Heart left ventricle (tissue), 16 donors: ENCODE measurements at regions not wholly inside any gene's neighbourhood (a gene's known extent, or its start where the extent isn't known, plus 50 kb on each side); places are given as distances from the start of the nearest gene placed in this dataset.

ENCODE experiments used
- ATAC-seq, 4 donors: fragments of 200-7000 bp; cut with Tn5 transposase; one replicate each; pipeline ENCODE4 v1.9.1; 2020 to 2022; ENCODE audit warnings: moderate library complexity in 4 of 4, mild to moderate bottlenecking in 3 of 4, moderate number of reproducible peaks in 1 of 4
- DNase-seq, 5 donors: peaks; one replicate each; pipeline ENCODE4 v3.0.0-alpha.2; 2020
- H3K27ac ChIP-seq, 12 donors: fragments of 200-600 bp; sonication (generic) in 4 of 12; one replicate each; pipeline versions ENCODE4 v1.5.0 to v1.8.0; 2016 to 2022; ENCODE audit warnings: mild to moderate bottlenecking in 2 of 12
- H3K27me3 ChIP-seq, 9 donors: fragments of 200-600 bp; sonication (generic) in 2 of 9; one replicate each; pipeline versions ENCODE4 v1.5.1 to v1.8.0; 2016 to 2022; ENCODE audit warnings: mild to moderate bottlenecking in 3 of 9
- H3K36me3 ChIP-seq, 9 donors: fragments of 200-600 bp; sonication (generic) in 2 of 9; one replicate each; pipeline versions ENCODE4 v1.5.0 to v1.8.0; 2018 to 2022; ENCODE audit warnings: mild to moderate bottlenecking in 2 of 9
- H3K4me1 ChIP-seq, 12 donors: fragments of 200-600 bp; sonication (generic) in 4 of 12; one replicate each; pipeline versions ENCODE4 v1.5.0 to v1.8.0; 2016 to 2022; ENCODE audit warnings: mild to moderate bottlenecking in 3 of 12
- H3K4me3 ChIP-seq, 12 donors: fragments of 200-600 bp; sonication (generic) in 4 of 12; one replicate each; pipeline versions ENCODE4 v1.5.0 to v1.8.0; 2017 to 2022; ENCODE audit warnings: mild to moderate bottlenecking in 9 of 12, moderate library complexity in 4 of 12
- H3K9me3 ChIP-seq, 12 donors: fragments of 200-600 bp; sonication (generic) in 4 of 12; one replicate each; pipeline versions ENCODE4 v1.5.0 to v1.8.0; 2016 to 2022; ENCODE audit warnings: mild to moderate bottlenecking in 1 of 12
- POLR2A ChIP-seq, 2 donors: fragments of 450-650 bp; IDR thresholded peaks; one replicate each; pipeline ENCODE4 v1.6.1; 2017; ENCODE audit warnings: antibody characterized with exemption in 2 of 2, mild to moderate bottlenecking in 2 of 2, moderate library complexity in 2 of 2
- WGBS, 4 donors: extraction: QIAGEN DNeasy Blood & Tissue Kit in 2 of 4; methylation state at CpG; one replicate each; pipeline versions ENCODE4 v1.1.5 to v1.1.7; 2013 to 2018; 5-methylcytosine and 5-hydroxymethylcytosine counted together
- intact Hi-C, 10 donors: fragments of 100-400 bp; cut with DNase I; formaldehyde crosslinking; loops; one replicate each; pipeline versions ENCODE4 v1.11.1 to v1.14.2; 2022
- TF ChIP-seq, protein P1 (sequence below), 12 donors: fragments of 200-600 bp; sonication (generic) in 4 of 12; IDR thresholded peaks; one replicate each; pipeline versions ENCODE4 v1.5.0 to v1.8.0; 2018 to 2022; ENCODE audit warnings: antibody characterized with exemption in 12 of 12, mild to moderate bottlenecking in 5 of 12
- donor health status: ischemic (EF 13 %, LVEDD 7.1; RV severe dilation, severe dysfunction).
- donor health status: healthy with polysubstance abuse.
- donor health status: DM: no; HTN: yes; CAD: no.
- donor health status: DM: no; HTN: no; CAD: no.
- donor health status: ischemic (EF 25% LVEDD 6.9; RV normal size, moderate dysfunction).
- donor health status: ischemic (EF 25% LVEDD 5.7; RV mildly dilated, moderate dysfunction).
- donor health status: healthy.
- donor health status: DM: yes; HTN: yes; CAD: no.
- donor health status: ischemic (EF 35%, LVEDD 5.7; RV mildly dilated, moderate dysfunction).
- donor health status: nonischemic (EF 11% LVEDD 7.7; RV severe dilation, severe dysfunction).
- donor health status: DM: yes; HTN: yes; CAD: no.
- donor health status: PGD.
- donor health status: ischemic (EF 29% LVEDD 5.4; RV normal size, mild dysfunction).
- donor health status: nonischemic (EF 23%, LVEDD 6.1; RV moderate dilation, normal function).

DNA sequence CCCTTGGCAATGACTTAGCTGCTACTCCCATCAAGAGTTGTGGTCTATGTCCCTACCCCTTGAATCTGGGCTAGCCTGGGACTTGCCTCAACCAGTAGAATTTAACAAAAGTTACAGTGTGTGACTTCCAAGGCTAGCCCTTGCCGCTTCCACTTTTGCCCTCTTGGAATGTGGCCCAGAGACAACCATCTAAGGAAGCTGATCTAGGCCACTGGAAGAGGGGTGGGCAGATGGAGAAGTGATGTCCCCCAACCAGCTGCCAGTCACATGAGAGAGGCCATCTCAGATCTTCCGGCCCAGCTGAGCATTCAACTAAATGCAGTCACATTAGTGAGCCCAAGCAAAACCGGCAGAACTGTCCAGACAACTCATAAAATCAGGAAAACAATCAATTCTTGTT is 115.1 kb downstream of the TOMM20 start:
- H3K27ac ChIP-seq = peak overlapping the region in 1 of 12 donors; percentile 92
- 87 to 94% (median 92%) methylated on average over 3 of the region's 3 CpGs for WGBS, 4 donors
- DNase-seq = peak in 3 of 5 donors; percentile 40 to 45 (median 42)
- TF ChIP-seq, protein P1, sequence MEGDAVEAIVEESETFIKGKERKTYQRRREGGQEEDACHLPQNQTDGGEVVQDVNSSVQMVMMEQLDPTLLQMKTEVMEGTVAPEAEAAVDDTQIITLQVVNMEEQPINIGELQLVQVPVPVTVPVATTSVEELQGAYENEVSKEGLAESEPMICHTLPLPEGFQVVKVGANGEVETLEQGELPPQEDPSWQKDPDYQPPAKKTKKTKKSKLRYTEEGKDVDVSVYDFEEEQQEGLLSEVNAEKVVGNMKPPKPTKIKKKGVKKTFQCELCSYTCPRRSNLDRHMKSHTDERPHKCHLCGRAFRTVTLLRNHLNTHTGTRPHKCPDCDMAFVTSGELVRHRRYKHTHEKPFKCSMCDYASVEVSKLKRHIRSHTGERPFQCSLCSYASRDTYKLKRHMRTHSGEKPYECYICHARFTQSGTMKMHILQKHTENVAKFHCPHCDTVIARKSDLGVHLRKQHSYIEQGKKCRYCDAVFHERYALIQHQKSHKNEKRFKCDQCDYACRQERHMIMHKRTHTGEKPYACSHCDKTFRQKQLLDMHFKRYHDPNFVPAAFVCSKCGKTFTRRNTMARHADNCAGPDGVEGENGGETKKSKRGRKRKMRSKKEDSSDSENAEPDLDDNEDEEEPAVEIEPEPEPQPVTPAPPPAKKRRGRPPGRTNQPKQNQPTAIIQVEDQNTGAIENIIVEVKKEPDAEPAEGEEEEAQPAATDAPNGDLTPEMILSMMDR (IDR thresholded peaks at IDR 0.05) = no peak
- no peak for TF ChIP-seq POLR2A (IDR thresholded peaks at IDR 0.05)
- peak in 1 of 4 donors; percentile 32 for ATAC-seq
- peaks cover 0 to 5% (median 0%) of the 10 kb centered on the region in 12 donors for H3K9me3 ChIP-seq
- no peak overlapping the region for H3K4me3 ChIP-seq
- H3K36me3 ChIP-seq = no peaks in the 10 kb centered on the region
- no peaks in the 10 kb centered on the region for H3K27me3 ChIP-seq
- intact Hi-C loops = loop anchor here in 1 of 10 donors (5.0 kb wide), 1 partner anchor 34 kb away; no protein-coding TSS in a partner anchor
- peaks cover 0 to 58% (median 13%) of the 10 kb centered on the region in 12 donors for H3K4me1 ChIP-seq

DNA sequence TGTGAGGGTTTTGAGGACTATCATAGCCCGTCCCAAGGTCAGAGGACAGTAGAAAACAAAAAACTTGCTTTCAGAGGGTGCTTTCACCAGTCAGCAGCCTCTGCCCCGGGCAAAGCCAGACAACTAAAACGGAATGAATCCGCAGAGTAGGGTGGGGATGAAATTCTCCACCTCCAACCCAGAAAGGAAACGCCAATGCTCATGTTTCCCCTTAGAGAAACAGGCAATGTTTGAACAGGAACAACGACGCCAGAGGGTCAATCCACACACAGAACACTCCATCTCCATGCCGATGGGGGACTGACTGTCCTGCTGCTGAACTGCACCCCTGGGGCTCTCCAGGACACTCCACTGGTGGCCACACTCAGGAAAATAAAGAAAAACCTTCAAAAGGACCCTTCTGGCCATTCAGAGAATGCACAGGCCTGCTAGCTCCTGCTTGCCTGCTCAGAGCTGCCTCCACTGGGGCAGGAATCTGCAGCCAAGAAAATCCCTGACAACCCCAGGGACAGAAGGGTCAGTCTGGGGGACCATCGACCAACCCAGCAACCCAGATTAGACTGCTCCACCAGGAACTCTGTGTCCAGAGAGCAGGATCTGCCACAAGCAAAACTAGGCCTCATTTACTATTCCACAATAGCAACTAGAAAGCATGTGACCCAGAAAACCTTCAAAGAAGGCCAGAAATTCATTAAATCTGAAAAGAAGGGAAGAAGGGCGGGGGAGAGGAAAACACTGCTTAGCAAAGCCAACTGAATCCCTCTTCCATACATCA is 116.0 kb downstream of the TOMM20 start:
- DNase-seq = no peak

DNA sequence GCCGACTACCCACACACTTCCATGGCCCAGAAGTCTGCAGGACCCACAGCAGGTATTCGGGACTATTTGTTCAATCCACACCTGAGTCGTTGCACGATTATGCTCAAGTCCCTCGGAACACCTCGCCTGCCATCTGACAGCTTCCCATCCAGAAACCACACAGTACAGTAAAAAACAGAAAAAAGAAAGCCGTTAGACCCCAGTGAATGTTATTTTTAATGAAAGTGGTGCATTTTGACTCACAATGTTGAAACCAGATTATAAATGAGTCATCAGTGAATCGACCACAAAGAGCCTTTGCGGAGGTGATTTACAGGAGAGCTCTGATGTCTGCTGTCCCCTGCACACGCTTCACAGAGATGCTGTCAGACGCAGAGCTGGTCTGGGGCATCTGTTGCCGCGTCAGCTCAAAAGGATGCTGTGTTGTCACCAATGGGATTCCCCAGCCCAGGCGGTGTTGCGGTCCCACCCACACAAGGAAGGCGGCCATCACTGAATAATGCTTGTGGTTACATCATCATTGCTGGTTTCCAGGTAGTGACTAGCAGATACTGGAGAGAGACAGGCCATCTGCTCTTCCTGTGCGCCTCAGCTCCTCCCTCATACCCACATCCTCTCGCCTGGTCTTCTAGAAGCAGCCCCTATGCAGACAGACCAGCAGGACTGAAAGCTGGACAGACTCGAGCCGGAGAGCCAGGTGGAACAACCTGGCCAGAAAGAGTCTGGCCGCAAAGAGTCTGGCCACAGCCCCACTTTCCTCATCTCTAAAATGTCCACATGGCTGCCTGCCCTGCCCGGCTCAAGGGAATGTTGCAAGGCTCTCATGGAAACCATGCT is 116.8 kb downstream of the TOMM20 start:
- DNase-seq (peak; percentile 68 to 85 (median 74)), ATAC-seq (peak; percentile 51 to 93 (median 88))
- H3K27ac ChIP-seq = peak overlapping the region in 11 of 12 donors; percentile 32 to 92 (median 56)
- peaks cover 0 to 9% (median 0%) of the 10 kb centered on the region in 12 donors for H3K9me3 ChIP-seq
- H3K27me3 ChIP-seq = no peaks in the 10 kb centered on the region
- WGBS, 4 donors = 65 to 72% (median 68%) methylated on average over 19 to 22 of the region's 22 CpGs
- intact Hi-C loops = loop anchor here in 1 of 10 donors (5.0 kb wide), 1 partner anchor 35 kb away; no protein-coding TSS in a partner anchor
- peaks cover 0 to 68% (median 13%) of the 10 kb centered on the region in 12 donors for H3K4me1 ChIP-seq
- TF ChIP-seq POLR2A (IDR thresholded peaks at IDR 0.05) = no peak
- TF ChIP-seq, protein P1 (IDR thresholded peaks at IDR 0.05) = no peak
- peak overlapping the region in 1 of 12 donors; percentile 10 for H3K4me3 ChIP-seq
- H3K36me3 ChIP-seq = no peaks in the 10 kb centered on the region

More for the DNA sequence above, 116.0 kb downstream of the TOMM20 start:
- 61 to 71% (median 65%) methylated on average over 10 of the region's 10 CpGs for WGBS, 4 donors
- intact Hi-C loops = loop anchor here in 1 of 10 donors (5.0 kb wide), 1 partner anchor 35 kb away; no protein-coding TSS in a partner anchor
- Histone ChIP-seq H3K27me3 (no peaks in the 10 kb centered on the region), H3K4me1 (peaks cover 0 to 60% (median 13%) of the 10 kb centered on the region in 12 donors), H3K4me3 (peak overlapping the region in 1 of 12 donors; percentile 10), H3K27ac (peak overlapping the region; percentile 5 to 92 (median 55)), H3K36me3 (no peaks in the 10 kb centered on the region), H3K9me3 (peaks cover 0 to 5% (median 0%) of the 10 kb centered on the region in 12 donors)
- TF ChIP-seq, protein P1 (IDR thresholded peaks at IDR 0.05) = no peak
- no peak for TF ChIP-seq POLR2A (IDR thresholded peaks at IDR 0.05)
- ATAC-seq = peak in 2 of 4 donors; percentile 9 to 27
